ENCODE measurements at regions not wholly inside any gene's neighbourhood (a gene's known extent, or its start where the extent isn't known, plus 50 kb on each side); places are given as distances from the start of the nearest gene placed in this dataset.

DNA sequence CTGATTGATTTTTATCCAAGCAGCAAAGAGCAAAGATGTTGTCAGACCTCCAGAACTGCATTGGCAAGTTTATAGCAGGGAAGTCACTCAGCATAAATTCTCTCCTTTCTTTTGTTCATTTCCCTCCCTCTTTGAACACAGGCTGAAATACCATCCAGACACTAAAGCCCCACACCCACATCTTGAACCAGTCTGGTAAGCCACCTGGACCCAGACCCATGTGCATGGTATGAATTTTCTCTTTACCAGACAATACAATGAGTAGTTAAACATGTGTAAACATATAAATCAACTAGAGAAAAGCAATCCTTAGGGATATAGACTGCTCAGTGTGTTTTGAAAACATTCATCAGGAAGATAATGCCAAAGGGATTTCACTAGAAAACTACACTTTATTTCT, 488.3 kb upstream of the FLRT2 start:
- TF ChIP-seq EZH2 (IDR thresholded peaks at IDR 0.05; ENCODE audit: borderline replicate concordance, low read depth, low read length, severe bottlenecking) (no peak), POLR2A (IDR thresholded peaks at IDR 0.05; ENCODE audit: low read depth, low read length) (no peak), POLR2AphosphoS5 (IDR thresholded peaks at IDR 0.05; ENCODE audit: insufficient read depth, low read depth, low read length) (no peak), GATA2 (IDR thresholded peaks at IDR 0.05; ENCODE audit: insufficient read depth, insufficient read length, low read depth, low read length) (no peak), FOS (IDR thresholded peaks at IDR 0.05; ENCODE audit: borderline replicate concordance, insufficient read depth, low read length) (no peak), JUN (IDR thresholded peaks at IDR 0.05; ENCODE audit: borderline replicate concordance, insufficient read depth, insufficient read length, low read depth) (no peak), MYC (IDR thresholded peaks at IDR 0.05; ENCODE audit: low read depth, low read length) (no peak)
- TF ChIP-seq, protein P1, sequence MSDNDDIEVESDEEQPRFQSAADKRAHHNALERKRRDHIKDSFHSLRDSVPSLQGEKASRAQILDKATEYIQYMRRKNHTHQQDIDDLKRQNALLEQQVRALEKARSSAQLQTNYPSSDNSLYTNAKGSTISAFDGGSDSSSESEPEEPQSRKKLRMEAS (IDR thresholded peaks at IDR 0.05; ENCODE audit: insufficient read depth, insufficient read length), result no peak
- TF ChIP-seq, protein P2, sequence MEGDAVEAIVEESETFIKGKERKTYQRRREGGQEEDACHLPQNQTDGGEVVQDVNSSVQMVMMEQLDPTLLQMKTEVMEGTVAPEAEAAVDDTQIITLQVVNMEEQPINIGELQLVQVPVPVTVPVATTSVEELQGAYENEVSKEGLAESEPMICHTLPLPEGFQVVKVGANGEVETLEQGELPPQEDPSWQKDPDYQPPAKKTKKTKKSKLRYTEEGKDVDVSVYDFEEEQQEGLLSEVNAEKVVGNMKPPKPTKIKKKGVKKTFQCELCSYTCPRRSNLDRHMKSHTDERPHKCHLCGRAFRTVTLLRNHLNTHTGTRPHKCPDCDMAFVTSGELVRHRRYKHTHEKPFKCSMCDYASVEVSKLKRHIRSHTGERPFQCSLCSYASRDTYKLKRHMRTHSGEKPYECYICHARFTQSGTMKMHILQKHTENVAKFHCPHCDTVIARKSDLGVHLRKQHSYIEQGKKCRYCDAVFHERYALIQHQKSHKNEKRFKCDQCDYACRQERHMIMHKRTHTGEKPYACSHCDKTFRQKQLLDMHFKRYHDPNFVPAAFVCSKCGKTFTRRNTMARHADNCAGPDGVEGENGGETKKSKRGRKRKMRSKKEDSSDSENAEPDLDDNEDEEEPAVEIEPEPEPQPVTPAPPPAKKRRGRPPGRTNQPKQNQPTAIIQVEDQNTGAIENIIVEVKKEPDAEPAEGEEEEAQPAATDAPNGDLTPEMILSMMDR (IDR thresholded peaks at IDR 0.05; ENCODE audit: extremely low read depth in 1 of 2, insufficient read depth in 1 of 2, low read depth in 1 of 2, low read length in 2 of 2), result no peak
